Superior temporal gyrus (tissue), 1 donor: ENCODE measurements at regions not wholly inside any gene's neighbourhood (a gene's known extent, or its start where the extent isn't known, plus 50 kb on each side); places are given as distances from the start of the nearest gene placed in this dataset.
"Not testable (repeated sequence)": the region's sequence is repeated elsewhere in the genome, so short reads cannot be mapped to it uniquely, and the experiment has no call there.

Experiments
- DNase-seq: peaks from one replicate; pipeline ENCODE4 v3.0.0-alpha.2; 2016; ENCODE audit errors: extremely low spot score

GRCh38 chr13:18665124-18665523 is 516.5 kb downstream of the TUBA3C start:
- DNase-seq, result not testable (repeated sequence)

GRCh38 chr13:18663222-18663621 is 518.4 kb downstream of the TUBA3C start:
- DNase-seq, result not testable (repeated sequence)

- DNase-seq, result not testable (repeated sequence)
Measured at GRCh38 chr13:18643644-18644172, 537.9 kb downstream of the TUBA3C start.

- DNase-seq, result not testable (repeated sequence)
Measured at GRCh38 chr13:18628928-18629327, 552.7 kb downstream of the TUBA3C start.

- no peak for DNase-seq
Measured at GRCh38 chr13:18628428-18628827, 553.2 kb downstream of the TUBA3C start.

GRCh38 chr13:18624061-18624460 is 557.6 kb downstream of the TUBA3C start:
- DNase-seq, result not testable (repeated sequence)

- DNase-seq, result not testable (repeated sequence)
Measured at GRCh38 chr13:18618442-18618841, 563.2 kb downstream of the TUBA3C start.

- not testable (repeated sequence) for DNase-seq
Measured at GRCh38 chr13:18610476-18610875, 571.1 kb downstream of the TUBA3C start.

GRCh38 chr13:18609371-18609770 is 572.3 kb downstream of the TUBA3C start:
- not testable (repeated sequence) for DNase-seq

- DNase-seq, result not testable (repeated sequence)
Measured at GRCh38 chr13:18608851-18609250, 572.8 kb downstream of the TUBA3C start.

GRCh38 chr13:18600366-18600765 is 581.3 kb downstream of the TUBA3C start:
- not testable (repeated sequence) for DNase-seq

- not testable (repeated sequence) for DNase-seq
Measured at GRCh38 chr13:18599791-18600211, 581.8 kb downstream of the TUBA3C start.

- DNase-seq, result not testable (repeated sequence)
Measured at GRCh38 chr13:18598543-18598942, 583.1 kb downstream of the TUBA3C start.

- DNase-seq, result not testable (repeated sequence)
Measured at GRCh38 chr13:18597940-18598339, 583.7 kb downstream of the TUBA3C start.

GRCh38 chr13:18577103-18577502 is 604.5 kb downstream of the TUBA3C start:
- not testable (repeated sequence) for DNase-seq

- DNase-seq, result not testable (repeated sequence)
Measured at GRCh38 chr13:18567890-18568289, 613.7 kb downstream of the TUBA3C start.
